K562 (cell line): ENCODE measurements at regions not wholly inside any gene's neighbourhood (a gene's known extent, or its start where the extent isn't known, plus 50 kb on each side); places are given as distances from the start of the nearest gene placed in this dataset.

Experiments
- ATAC-seq: fragments of 200-7000 bp; cut with Tn5 transposase; 3 replicates; pipeline ENCODE4 v1.9.1; 2020; ENCODE audit warnings: moderate library complexity
- BruUV-seq: library from RNA; stranded (reverse); fragments of 400-500 nt; replicated peaks from 2 replicates; lab custom pipeline; 2021; lab: Mats Ljungman, UMichigan
- CTCF ChIA-PET: fragments of 300-600 bp; formaldehyde crosslinking; extraction: SDS; loops from one replicate; lab custom pipeline; 2021; ENCODE audit warnings: low intra/inter-chr PET ratio; lab: Yijun Ruan, JAX
- POLR2A ChIA-PET: fragments of 300-600, 350-650 bp; sonication (Branson Sonifier 250); formaldehyde crosslinking; extraction: SDS; loops from one replicate; lab custom pipeline; 2021; ENCODE audit warnings: antibody characterized with exemption, inconsistent platforms; lab: Yijun Ruan, JAX
- DNase-seq, 4 experiments: peaks; one replicate each; pipeline versions ENCODE4 v3.0.0 to v3.0.0-alpha.2; 2011 to 2018; ENCODE audit warnings: low spot score in 3 of 4, mixed read lengths in 3 of 4; ENCODE audit errors: extremely low read depth in 1 of 4
- FAIRE-seq: peaks from 2 replicates; lab custom pipeline; 2011; peaks lifted over from hg19 to GRCh38; lab: Jason Lieb, UNC
- H2AFZ ChIP-seq: 2 replicates; pipeline ENCODE4 v1.6.0; 2011; ENCODE audit warnings: low read depth, low read length, control low read depth, inconsistent platforms
- H3K27ac ChIP-seq: fragments of 200-600 bp; 3 replicates; pipeline ENCODE4 v1.8.0; 2011; ENCODE audit warnings: low read depth, mild to moderate bottlenecking, control low read depth, inconsistent platforms, low read length, moderate library complexity, mixed read lengths; ENCODE audit errors: extremely low read depth
- H3K27me3 ChIP-seq, 2 experiments: fragments of 300-600 bp in 1 of 2; 2 replicates in 1 of 2; 3 replicates in 1 of 2; pipeline versions ENCODE4 v1.6.0 to v1.8.0; 2011; ENCODE audit warnings: inconsistent platforms in 2 of 2, low read length in 2 of 2, mild to moderate bottlenecking in 1 of 2, mixed read lengths in 1 of 2, moderate library complexity in 1 of 2; ENCODE audit not compliant: control insufficient read depth in 2 of 2, insufficient read depth in 2 of 2
- H3K36me3 ChIP-seq: fragments of 300-600 bp; 3 replicates; pipeline ENCODE4 v1.8.0; 2011; ENCODE audit warnings: mild to moderate bottlenecking, low read length, inconsistent platforms; ENCODE audit not compliant: control insufficient read depth, insufficient read depth
- H3K4me1 ChIP-seq, 2 experiments: fragments of 200-600 bp in 1 of 2; replicated peaks in 1 of 2; 2 replicates in 1 of 2; 3 replicates in 1 of 2; pipeline versions ENCODE4 v1.5.1 to v1.8.0; 2011; ENCODE audit warnings: inconsistent platforms in 2 of 2, low read length in 2 of 2, mild to moderate bottlenecking in 1 of 2, mixed read lengths in 1 of 2, moderate library complexity in 1 of 2; ENCODE audit not compliant: control insufficient read depth in 2 of 2, insufficient read depth in 2 of 2
- H3K4me2 ChIP-seq: 2 replicates; pipeline ENCODE4 v1.6.1; 2011; ENCODE audit warnings: low read length, control low read depth, inconsistent platforms, mixed read lengths; ENCODE audit not compliant: insufficient read depth
- H3K4me3 ChIP-seq: fragments of 200-600 bp; sonication (generic), shearing (Covaris generic); 2 replicates; pipeline ENCODE4 v1.5.1; 2016; ENCODE audit warnings: control low read depth, inconsistent platforms
- H3K79me2 ChIP-seq: fragments of 200-600 bp; 3 replicates; pipeline ENCODE4 v1.8.0; 2011; ENCODE audit warnings: low read length, inconsistent platforms; ENCODE audit not compliant: control insufficient read depth, insufficient read depth
- H3K9ac ChIP-seq, 2 experiments: 2 replicates each; pipeline versions ENCODE4 v1.6.0 to v1.6.1; 2011; ENCODE audit warnings: low read depth in 2 of 2, low read length in 2 of 2, control low read depth in 1 of 2, inconsistent platforms in 1 of 2, mild to moderate bottlenecking in 1 of 2, mixed read lengths in 1 of 2; ENCODE audit not compliant: insufficient read depth in 1 of 2
- H3K9me1 ChIP-seq: one replicate; pipeline ENCODE4 v1.6.0; 2011; ENCODE audit warnings: inconsistent platforms, mild to moderate bottlenecking, low read length, moderate library complexity; ENCODE audit not compliant: control insufficient read depth, insufficient read depth
- H3K9me3 ChIP-seq: replicated peaks from 2 replicates; pipeline ENCODE4 v1.5.1; 2011; ENCODE audit warnings: low read depth, low read length, inconsistent platforms; ENCODE audit not compliant: control insufficient read depth, insufficient read depth
- H4K20me1 ChIP-seq: replicated peaks from 2 replicates; pipeline ENCODE4 v1.6.1; 2011; ENCODE audit warnings: low read length, inconsistent platforms, mixed read lengths; ENCODE audit not compliant: control insufficient read depth, insufficient read depth
- HDAC2 ChIP-seq: fragments of 450-650 bp; IDR thresholded peaks from 2 replicates; pipeline ENCODE4 v1.6.1; 2016; ENCODE audit warnings: mild to moderate bottlenecking
- HOXB6 ChIP-seq: fragments of 250-450 bp; sonication (Bioruptor Pico); IDR thresholded peaks from 2 replicates; pipeline ENCODE4 v1.5.1; 2022; ENCODE audit warnings: mild to moderate bottlenecking, borderline replicate concordance
- JUN ChIP-seq, 2 experiments: sonication (generic) in 1 of 2; formaldehyde crosslinking in 1 of 2; IDR thresholded peaks; 2 replicates each; pipeline versions ENCODE4 v1.6.1 to v1.8.0; 2012 to 2022; ENCODE audit warnings: borderline replicate concordance in 2 of 2, mild to moderate bottlenecking in 2 of 2, improper control_type of control experiment in 1 of 2, low read depth in 1 of 2, low read length in 1 of 2, missing genetic modification reagents in 1 of 2
- MLX ChIP-seq, 2 experiments: fragments of 450-650 bp in 1 of 2; sonication (generic) in 1 of 2; formaldehyde crosslinking; conservative IDR thresholded peaks; 2 replicates each; pipeline versions ENCODE4 v1.4.0 to v1.8.1; 2020 to 2022; ENCODE audit warnings: mild to moderate bottlenecking in 1 of 2, missing genetic modification reagents in 1 of 2
- RERE ChIP-seq: sonication (generic); formaldehyde crosslinking; IDR thresholded peaks from 2 replicates; pipeline ENCODE4 v1.8.0; 2023; ENCODE audit warnings: missing genetic modification reagents, mild to moderate bottlenecking, borderline replicate concordance
- RREB1 ChIP-seq: fragments of 250-450 bp; sonication (Bioruptor Pico); IDR thresholded peaks from 2 replicates; pipeline ENCODE4 v1.4.0; 2020
- SNRNP70 ChIP-seq: fragments of 200-400 bp; formaldehyde crosslinking; optimal IDR thresholded peaks from 2 replicates; pipeline ENCODE3; 2017; ENCODE audit warnings: low read depth, low read length
- ZNF436 ChIP-seq: fragments of 250-450, 450-650 bp; sonication (Bioruptor Pico); formaldehyde crosslinking; IDR thresholded peaks from 2 replicates; pipeline ENCODE4 v1.7.0; 2020; ENCODE audit warnings: mild to moderate bottlenecking
- ZNF589 ChIP-seq: fragments of 200-800 bp; sonication (Bioruptor generic); IDR thresholded peaks from 2 replicates; pipeline ENCODE4 v1.6.1; 2016; ENCODE audit warnings: low read depth, missing genetic modification characterization, missing compliant biosample characterization
- WGBS: fragments of 100-300 bp; shearing (Covaris generic); methylation state at CpG from one replicate; pipeline ENCODE4 v1.1.6; 2016; ENCODE audit warnings: low coverage, mixed read lengths; ENCODE audit not compliant: insufficient coverage; ENCODE audit errors: missing lambda C conversion rate; 5-methylcytosine and 5-hydroxymethylcytosine counted together
- in situ Hi-C: fragments of 300-500 bp; cut with MboI; formaldehyde crosslinking; loops from 4 replicates; pipeline ENCODE4 v1.15.0; 2018; ENCODE audit warnings: inconsistent platforms, mixed read lengths
- intact Hi-C: fragments of 100-400 bp; cut with micrococcal nuclease; formaldehyde crosslinking; loops from 2 replicates; pipeline ENCODE4 v1.14.2; 2022

- H3K4me1 ChIP-seq: no peaks in the 10 kb centered on the region
- no peak overlapping the region for H3K4me2 ChIP-seq
- WGBS: 0% methylated on average over 2 of the region's 2 CpGs
- in situ Hi-C loops (no loop called here), intact Hi-C loops (no loop called here)
- H3K9me1 ChIP-seq: no peaks in the 10 kb centered on the region
- H4K20me1 ChIP-seq: no peaks in the 10 kb centered on the region
- no peak overlapping the region for H3K4me3 ChIP-seq
- H3K27me3 ChIP-seq: no peaks in the 10 kb centered on the region
- no peak for FAIRE-seq
- H3K9me3 ChIP-seq: no peaks in the 10 kb centered on the region; the same call in 1 of the 2 replicates
- no TSS peak for BruUV-seq
- CTCF ChIA-PET: no interaction called here
- no peak overlapping the region for H3K27ac ChIP-seq
- POLR2A ChIA-PET: no interaction called here
- no peak for DNase-seq
- no peak for ATAC-seq
- H3K36me3 ChIP-seq: no peaks in the 10 kb centered on the region
- H3K9ac ChIP-seq: no peak overlapping the region
- no peak overlapping the region for H2AFZ ChIP-seq
- no peaks in the 10 kb centered on the region for H3K79me2 ChIP-seq
- TF ChIP-seq RREB1 (CRISPR knock-in tag) (no peak), SNRNP70 (no peak), MLX (CRISPR knock-in tag; conservative IDR thresholded peaks at IDR 0.05) (no peak), ZNF589 (no peak), RERE (CRISPR knock-in tag) (no peak), JUN (IDR thresholded peaks at IDR 0.05; ENCODE audit: borderline replicate concordance, low read depth, low read length) (no peak), JUN (CRISPR knock-in tag; IDR thresholded peaks at IDR 0.05; ENCODE audit: borderline replicate concordance) (no peak), HDAC2 (no peak), ZNF436 (CRISPR knock-in tag) (no peak), HOXB6 (CRISPR knock-in tag) (no peak)
Measured at GRCh38 chr5:92332039-92332438, 948.9 kb upstream of the ARRDC3 start.
